ENCODE measurements at regions not wholly inside any gene's neighbourhood (a gene's known extent, or its start where the extent isn't known, plus 50 kb on each side); places are given as distances from the start of the nearest gene placed in this dataset.

DNA sequence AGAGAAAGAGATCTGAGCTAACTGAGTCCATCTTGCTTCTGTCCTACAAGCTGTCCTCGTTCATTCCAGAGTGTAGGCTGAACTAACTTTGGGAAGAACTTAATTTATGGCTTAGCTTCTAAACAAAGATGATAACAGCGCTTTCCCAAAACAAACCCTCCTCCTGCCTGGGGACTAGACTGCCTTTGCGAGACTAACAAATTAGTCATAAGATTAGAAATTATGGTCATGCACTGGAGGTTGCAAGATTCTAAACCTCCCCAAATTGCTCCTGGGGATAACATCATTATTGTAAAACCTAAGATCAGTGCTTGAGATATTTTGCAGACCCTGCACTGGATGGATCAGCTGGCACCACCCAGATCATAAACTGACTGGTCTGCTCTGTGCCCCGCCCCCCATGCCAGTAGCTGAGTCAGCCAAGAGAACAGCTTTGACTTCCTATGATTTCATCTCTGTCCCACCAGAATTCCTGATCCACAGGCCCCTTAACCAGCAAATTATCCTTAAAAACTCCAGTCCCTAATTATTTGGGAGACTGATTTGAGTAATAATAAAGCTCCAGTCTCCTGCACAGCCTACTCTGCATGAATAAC lies 883.3 kb downstream of the TRIML1 start (continued):
- TF ChIP-seq, protein P1, sequence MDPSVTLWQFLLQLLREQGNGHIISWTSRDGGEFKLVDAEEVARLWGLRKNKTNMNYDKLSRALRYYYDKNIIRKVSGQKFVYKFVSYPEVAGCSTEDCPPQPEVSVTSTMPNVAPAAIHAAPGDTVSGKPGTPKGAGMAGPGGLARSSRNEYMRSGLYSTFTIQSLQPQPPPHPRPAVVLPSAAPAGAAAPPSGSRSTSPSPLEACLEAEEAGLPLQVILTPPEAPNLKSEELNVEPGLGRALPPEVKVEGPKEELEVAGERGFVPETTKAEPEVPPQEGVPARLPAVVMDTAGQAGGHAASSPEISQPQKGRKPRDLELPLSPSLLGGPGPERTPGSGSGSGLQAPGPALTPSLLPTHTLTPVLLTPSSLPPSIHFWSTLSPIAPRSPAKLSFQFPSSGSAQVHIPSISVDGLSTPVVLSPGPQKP (IDR thresholded peaks at IDR 0.05; ENCODE audit: low read depth, low read length): no peak
- TF ChIP-seq RFX5 (IDR thresholded peaks at IDR 0.05) (no peak), HDAC2 (IDR thresholded peaks at IDR 0.05) (no peak), SREBF2 (IDR thresholded peaks at IDR 0.05) (no peak), NFE2L2 (conservative IDR thresholded peaks at IDR 0.05; ENCODE audit: low read length) (no peak)
- TF ChIP-seq, protein P2, sequence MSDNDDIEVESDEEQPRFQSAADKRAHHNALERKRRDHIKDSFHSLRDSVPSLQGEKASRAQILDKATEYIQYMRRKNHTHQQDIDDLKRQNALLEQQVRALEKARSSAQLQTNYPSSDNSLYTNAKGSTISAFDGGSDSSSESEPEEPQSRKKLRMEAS (IDR thresholded peaks at IDR 0.05): no peak

DNA sequence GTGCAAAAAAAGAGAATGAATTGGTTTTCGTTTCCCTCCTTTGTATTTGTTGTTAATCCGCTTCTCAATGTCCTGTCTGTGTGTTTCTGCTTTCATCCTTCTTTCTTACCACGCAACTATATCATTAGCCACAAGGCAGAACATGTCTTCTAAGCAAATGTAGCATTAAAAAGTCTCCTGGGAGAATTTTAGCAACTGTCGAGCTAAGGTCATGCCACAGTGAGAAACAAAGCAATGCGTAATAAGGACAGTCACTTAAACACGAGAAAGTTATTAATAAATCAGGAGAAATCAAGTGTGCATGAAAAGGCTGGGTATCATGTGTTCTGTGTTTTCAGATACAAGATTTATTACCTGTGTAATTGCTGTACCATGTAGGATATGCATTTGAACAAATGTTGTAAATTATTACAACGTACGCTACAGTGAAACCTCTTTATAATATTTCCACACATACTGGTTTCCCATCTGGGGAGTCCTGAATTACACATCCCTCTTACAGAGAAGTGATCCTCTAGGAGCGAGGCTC lies 890.8 kb downstream of the TRIML1 start:
- ChIA-PET POLR2A (no interaction called here), CTCF (no interaction called here)
- DNase-seq (ENCODE audit: low read depth in 1 of 2, low spot score in 1 of 2) (no peak), ATAC-seq (no peak), FAIRE-seq (no peak)
- Histone ChIP-seq H3K4me2 (no peak overlapping the region), H3K4me1 (no peaks in the 10 kb centered on the region), H3K4me3 (no peak overlapping the region), H3K27ac (no peak overlapping the region), H3K9me3 (no peaks in the 10 kb centered on the region)
- TF ChIP-seq, protein P3, sequence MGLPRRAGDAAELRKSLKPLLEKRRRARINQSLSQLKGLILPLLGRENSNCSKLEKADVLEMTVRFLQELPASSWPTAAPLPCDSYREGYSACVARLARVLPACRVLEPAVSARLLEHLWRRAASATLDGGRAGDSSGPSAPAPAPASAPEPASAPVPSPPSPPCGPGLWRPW (IDR thresholded peaks at IDR 0.05): no peak
- TF ChIP-seq HOXB5 (CRISPR knock-in tag; IDR thresholded peaks at IDR 0.05): no peak
- TF ChIP-seq JUN (IDR thresholded peaks at IDR 0.05): no peak
- TF ChIP-seq JUNB (IDR thresholded peaks at IDR 0.05): no peak
- TF ChIP-seq TP53 (CRISPR knock-in tag; IDR thresholded peaks at IDR 0.05): no peak
- TF ChIP-seq RFX5 (IDR thresholded peaks at IDR 0.05): no peak
- no peak for TF ChIP-seq MAFK (IDR thresholded peaks at IDR 0.05; ENCODE audit: partially characterized antibody)
- TF ChIP-seq CBX8 (IDR thresholded peaks at IDR 0.05): no peak
- no peak for TF ChIP-seq BHLHE40 (IDR thresholded peaks at IDR 0.05; ENCODE audit: low read depth, low read length)
- no peak for TF ChIP-seq RAD21 (conservative IDR thresholded peaks at IDR 0.05 in 1 of 2, IDR thresholded peaks at IDR 0.05 in 1 of 2)
- TF ChIP-seq CBX2 (IDR thresholded peaks at IDR 0.05; ENCODE audit: borderline replicate concordance, low read depth): no peak
- TF ChIP-seq HOXA7 (CRISPR knock-in tag; IDR thresholded peaks at IDR 0.05): no peak
- no peak for TF ChIP-seq EP300 (IDR thresholded peaks at IDR 0.05)
- TF ChIP-seq CHD2 (IDR thresholded peaks at IDR 0.05; ENCODE audit: low read length, partially characterized antibody): no peak
- WGBS (ENCODE audit: missing lambda C conversion rate): 80% methylated on average over 9 of the region's 9 CpGs

DNA sequence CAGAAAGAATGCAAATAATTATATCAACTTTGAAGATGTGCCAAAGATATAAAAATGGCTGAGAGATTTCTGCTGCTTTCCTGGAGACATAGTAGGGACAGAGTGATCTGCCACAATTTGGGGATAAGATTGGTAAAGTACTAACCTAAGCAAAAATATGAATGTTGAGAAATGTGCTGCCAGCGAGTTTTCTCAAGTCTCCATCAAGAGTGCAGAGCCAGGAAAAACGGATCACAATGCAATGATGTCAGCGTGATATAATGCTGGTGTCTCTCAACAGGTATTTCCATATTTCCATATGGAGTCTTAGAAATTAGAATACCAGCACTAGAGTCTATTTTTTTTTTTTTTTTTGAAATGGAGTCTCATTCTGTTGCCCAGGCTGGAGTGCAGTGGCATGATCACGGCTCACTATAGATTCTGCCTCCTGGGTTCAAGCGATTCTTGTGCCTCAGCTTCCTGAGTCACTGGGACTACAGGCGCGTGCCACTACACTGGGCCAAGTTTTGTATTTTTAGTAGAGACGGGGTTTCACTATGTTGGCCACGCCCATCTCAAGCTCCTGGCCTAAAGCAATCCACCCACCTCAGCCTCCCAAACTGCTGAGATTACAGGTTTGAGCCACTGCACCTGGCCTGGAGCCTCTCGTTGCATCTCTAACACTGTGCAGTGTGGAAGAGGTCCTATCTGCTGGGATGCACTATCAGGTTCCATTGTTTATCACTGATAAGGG lies 893.5 kb downstream of the TRIML1 start:
- 87% methylated on average over 9 of the region's 10 CpGs for WGBS (ENCODE audit: missing lambda C conversion rate)
- H3K9me3 ChIP-seq: no peaks in the 10 kb centered on the region
- H3K4me1 ChIP-seq: no peaks in the 10 kb centered on the region
- POLR2A ChIA-PET: interaction anchor here (0.7 kb wide), 1 partner anchor 213 kb away, joined by 3 read pairs; no protein-coding TSS in a partner anchor
- no peak for ATAC-seq
- H3K4me2 ChIP-seq: no peak overlapping the region
- no peak for DNase-seq (ENCODE audit: low read depth in 1 of 2, low spot score in 1 of 2)
- FAIRE-seq: no peak
- CTCF ChIA-PET: no interaction called here
- no peak overlapping the region for H3K4me3 ChIP-seq
- no peak overlapping the region for H3K27ac ChIP-seq
- TF ChIP-seq RNF2 (IDR thresholded peaks at IDR 0.05; ENCODE audit: borderline replicate concordance, low read depth) (no peak), HOXA7 (CRISPR knock-in tag; IDR thresholded peaks at IDR 0.05) (no peak), RFX5 (IDR thresholded peaks at IDR 0.05) (no peak), FOSB (CRISPR knock-in tag; IDR thresholded peaks at IDR 0.05) (no peak), NFE2L2 (conservative IDR thresholded peaks at IDR 0.05; ENCODE audit: low read length) (no peak), JUN (IDR thresholded peaks at IDR 0.05) (no peak), FOXS1 (CRISPR knock-in tag; IDR thresholded peaks at IDR 0.05) (no peak), CBX8 (IDR thresholded peaks at IDR 0.05) (no peak), BHLHE40 (IDR thresholded peaks at IDR 0.05; ENCODE audit: low read depth, low read length) (no peak), KDM5A (IDR thresholded peaks at IDR 0.05) (no peak), RAD21 (conservative IDR thresholded peaks at IDR 0.05 in 1 of 2, IDR thresholded peaks at IDR 0.05 in 1 of 2) (no peak), MAFK (IDR thresholded peaks at IDR 0.05; ENCODE audit: partially characterized antibody) (no peak), CBX2 (IDR thresholded peaks at IDR 0.05; ENCODE audit: borderline replicate concordance, low read depth) (no peak), ZSCAN20 (CRISPR knock-in tag; IDR thresholded peaks at IDR 0.05) (no peak), ESRRA (IDR thresholded peaks at IDR 0.05; ENCODE audit: borderline replicate concordance, low read length) (no peak), HOXB13 (CRISPR knock-in tag; IDR thresholded peaks at IDR 0.05; ENCODE audit: low read depth) (no peak)
- TF ChIP-seq, protein P2 (IDR thresholded peaks at IDR 0.05): no peak
- TF ChIP-seq, protein P4, sequence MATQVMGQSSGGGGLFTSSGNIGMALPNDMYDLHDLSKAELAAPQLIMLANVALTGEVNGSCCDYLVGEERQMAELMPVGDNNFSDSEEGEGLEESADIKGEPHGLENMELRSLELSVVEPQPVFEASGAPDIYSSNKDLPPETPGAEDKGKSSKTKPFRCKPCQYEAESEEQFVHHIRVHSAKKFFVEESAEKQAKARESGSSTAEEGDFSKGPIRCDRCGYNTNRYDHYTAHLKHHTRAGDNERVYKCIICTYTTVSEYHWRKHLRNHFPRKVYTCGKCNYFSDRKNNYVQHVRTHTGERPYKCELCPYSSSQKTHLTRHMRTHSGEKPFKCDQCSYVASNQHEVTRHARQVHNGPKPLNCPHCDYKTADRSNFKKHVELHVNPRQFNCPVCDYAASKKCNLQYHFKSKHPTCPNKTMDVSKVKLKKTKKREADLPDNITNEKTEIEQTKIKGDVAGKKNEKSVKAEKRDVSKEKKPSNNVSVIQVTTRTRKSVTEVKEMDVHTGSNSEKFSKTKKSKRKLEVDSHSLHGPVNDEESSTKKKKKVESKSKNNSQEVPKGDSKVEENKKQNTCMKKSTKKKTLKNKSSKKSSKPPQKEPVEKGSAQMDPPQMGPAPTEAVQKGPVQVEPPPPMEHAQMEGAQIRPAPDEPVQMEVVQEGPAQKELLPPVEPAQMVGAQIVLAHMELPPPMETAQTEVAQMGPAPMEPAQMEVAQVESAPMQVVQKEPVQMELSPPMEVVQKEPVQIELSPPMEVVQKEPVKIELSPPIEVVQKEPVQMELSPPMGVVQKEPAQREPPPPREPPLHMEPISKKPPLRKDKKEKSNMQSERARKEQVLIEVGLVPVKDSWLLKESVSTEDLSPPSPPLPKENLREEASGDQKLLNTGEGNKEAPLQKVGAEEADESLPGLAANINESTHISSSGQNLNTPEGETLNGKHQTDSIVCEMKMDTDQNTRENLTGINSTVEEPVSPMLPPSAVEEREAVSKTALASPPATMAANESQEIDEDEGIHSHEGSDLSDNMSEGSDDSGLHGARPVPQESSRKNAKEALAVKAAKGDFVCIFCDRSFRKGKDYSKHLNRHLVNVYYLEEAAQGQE (IDR thresholded peaks at IDR 0.05): no peak

Data from A549 (cell line).